ENCODE measurements at regions not wholly inside any gene's neighbourhood (a gene's known extent, or its start where the extent isn't known, plus 50 kb on each side); places are given as distances from the start of the nearest gene placed in this dataset.

GRCh38 chr14:26204728-26205479, 392.9 kb downstream of the NOVA1 start:
- Histone ChIP-seq H4K91ac (ENCODE audit: insufficient read length, low read depth, low read length) (no peak overlapping the region), H2AK5ac (ENCODE audit: insufficient read length, low read length) (no peak overlapping the region), H3K27me3 (ENCODE audit: insufficient read depth, low read length) (no peaks in the 10 kb centered on the region; the same call in 1 of the 2 replicates), H3T11ph (ENCODE audit: low read length) (no peak overlapping the region), H3K79me1 (ENCODE audit: insufficient read depth, low read depth, low read length, poor library complexity, severe bottlenecking) (no peaks in the 10 kb centered on the region), H3K79me2 (ENCODE audit: insufficient read depth, low read length) (no peaks in the 10 kb centered on the region), H3K23ac (ENCODE audit: insufficient read length, low read depth, low read length) (no peak overlapping the region), H3K9ac (ENCODE audit: extremely low read depth, insufficient read length, low read length) (peak overlapping the region; percentile 37), H3K27ac (ENCODE audit: insufficient read length, low read depth, low read length) (no peak overlapping the region), H2AFZ (ENCODE audit: low read length) (peak overlapping the region; percentile 88), H3K56ac (ENCODE audit: insufficient read length, low read depth, low read length) (no peak overlapping the region), H2BK120ac (ENCODE audit: low read depth, low read length, poor library complexity, severe bottlenecking) (no peak overlapping the region), H2BK15ac (ENCODE audit: low read depth, low read length) (peak overlapping the region; percentile 80; the same call in 1 of the 2 replicates), H4K20me1 (ENCODE audit: control insufficient read depth, insufficient read depth, insufficient read length) (no peaks in the 10 kb centered on the region), H4K5ac (ENCODE audit: insufficient read length, low read depth, low read length) (no peak overlapping the region), H3K4me1 (ENCODE audit: insufficient read depth, low read length) (no peaks in the 10 kb centered on the region), H3K18ac (ENCODE audit: insufficient read length, low read depth, low read length) (no peak overlapping the region), H2BK12ac (ENCODE audit: insufficient read length, low read depth, low read length) (no peak overlapping the region), H3K4ac (ENCODE audit: low read depth, low read length) (no peak overlapping the region), H2BK20ac (ENCODE audit: low read depth, low read length, poor library complexity, severe bottlenecking) (no peak overlapping the region), H3K14ac (ENCODE audit: insufficient read depth, low read length) (peak overlapping the region; percentile 80; the same call in 1 of the 2 replicates), H2BK5ac (ENCODE audit: insufficient read length, low read length) (no peak overlapping the region), H3K9me3 (ENCODE audit: control insufficient read depth, low read depth, low read length) (no peaks in the 10 kb centered on the region), H3K4me2 (ENCODE audit: insufficient read depth, insufficient read length, low read length) (peak overlapping the region; percentile 89), H3K23me2 (ENCODE audit: insufficient read length, low read depth, low read length, poor library complexity, severe bottlenecking) (peaks cover 8% of the 10 kb centered on the region), H4K8ac (replicated peaks; ENCODE audit: insufficient read length, low read depth, low read length) (no peak overlapping the region)
- H3K4me3 Mint-ChIP-seq = peak overlapping the region; percentile 76 to 86
- no peak for TF ChIP-seq CTCF (conservative IDR thresholded peaks at IDR 0.05)
- peaks cover 15 to 26% of the 10 kb centered on the region in 2 experiments for H3K4me1 Mint-ChIP-seq
- DNase-seq = peak; percentile 63
- no peaks in the 10 kb centered on the region; a peak in 1 of 7 replicates for H3K36me3 Mint-ChIP-seq (ENCODE audit: insufficient read depth in 1 of 3, low read depth in 3 of 3)
- H3K9me3 Mint-ChIP-seq = no peaks in the 10 kb centered on the region; a peak in 1 of 5 replicates
- peaks cover 52% of the 10 kb centered on the region for H3K27me3 Mint-ChIP-seq (ENCODE audit: low read depth)
- H3K27ac Mint-ChIP-seq = peak overlapping the region in 2 of 3 experiments; percentile 57 to 76; a peak in 1 of 7 replicates
- no CpG with 5 or more reads among the region's 48 CpGs for WGBS (ENCODE audit: extremely low coverage, insufficient read length, low lambda C conversion rate)

Measured in H9 (cell line).